MM.1S (cell line): ENCODE measurements at regions not wholly inside any gene's neighbourhood (a gene's known extent, or its start where the extent isn't known, plus 50 kb on each side); places are given as distances from the start of the nearest gene placed in this dataset.

Experiments used
- DNase-seq: peaks from one replicate; pipeline ENCODE4 v3.0.0-alpha.2; 2015
- H2AFZ ChIP-seq: fragments of 300-600 bp; sonication (generic); 2 replicates; pipeline ENCODE4 v1.6.0; 2016; ENCODE audit warnings: antibody characterized with exemption, low read length
- H3F3A ChIP-seq: fragments of 300-600 bp; sonication (generic); 2 replicates; pipeline ENCODE4 v1.6.1; 2016; ENCODE audit warnings: mild to moderate bottlenecking, antibody characterized with exemption, low read length, moderate library complexity, mixed read lengths; ENCODE audit not compliant: insufficient read depth
- H3K27ac ChIP-seq: fragments of 300-600 bp; sonication (generic); 2 replicates; pipeline ENCODE4 v1.5.1; 2016; ENCODE audit warnings: mild to moderate bottlenecking, low read length
- H3K27me3 ChIP-seq: fragments of 300-600 bp; sonication (generic); replicated peaks from 2 replicates; pipeline ENCODE4 v1.6.0; 2016; ENCODE audit warnings: low read length; ENCODE audit not compliant: insufficient read depth
- H3K36me3 ChIP-seq: fragments of 300-600 bp; sonication (generic); replicated peaks from 2 replicates; pipeline ENCODE4 v1.6.1; 2016; ENCODE audit warnings: mild to moderate bottlenecking, low read length, mixed read lengths; ENCODE audit not compliant: insufficient read depth
- H3K4me1 ChIP-seq: fragments of 300-600 bp; sonication (generic); 2 replicates; pipeline ENCODE4 v1.6.1; 2016; ENCODE audit warnings: low read length, mixed read lengths
- H3K4me2 ChIP-seq: fragments of 300-600 bp; sonication (generic); 2 replicates; pipeline ENCODE4 v1.6.0; 2016; ENCODE audit warnings: low read depth, low read length
- H3K4me3 ChIP-seq: fragments of 300-600 bp; sonication (generic); 2 replicates; pipeline ENCODE4 v1.5.1; 2016; ENCODE audit warnings: low read length, mixed read lengths
- H3K79me2 ChIP-seq: fragments of 300-600 bp; sonication (generic); 2 replicates; pipeline ENCODE4 v1.6.1; 2016; ENCODE audit warnings: mixed run types, low read length, mixed read lengths
- H3K9ac ChIP-seq: fragments of 300-600 bp; sonication (generic); 2 replicates; pipeline ENCODE4 v1.6.1; 2016; ENCODE audit warnings: low read length, mixed read lengths
- H3K9me2 ChIP-seq: fragments of 300-600 bp; sonication (generic); replicated peaks from 2 replicates; pipeline ENCODE4 v1.6.1; 2016; ENCODE audit warnings: mild to moderate bottlenecking, low read length, mixed read lengths; ENCODE audit not compliant: insufficient read depth
- H3K9me3 ChIP-seq: fragments of 300-600 bp; sonication (generic); replicated peaks from 2 replicates; pipeline ENCODE4 v1.6.1; 2016; ENCODE audit warnings: mild to moderate bottlenecking, low read length, mixed read lengths; ENCODE audit not compliant: insufficient read depth
- H4K20me1 ChIP-seq: fragments of 300-600 bp; sonication (generic); 2 replicates; pipeline ENCODE4 v1.6.1; 2016; ENCODE audit warnings: mild to moderate bottlenecking, low read length, moderate library complexity, mixed read lengths; ENCODE audit not compliant: insufficient read depth
- CTCF ChIP-seq: fragments of 300-600 bp; sonication (generic); IDR thresholded peaks from 2 replicates; pipeline ENCODE4 v1.5.1; 2016; ENCODE audit warnings: antibody characterized with exemption, low read length, mixed read lengths
- EZH2 ChIP-seq: fragments of 300-600 bp; sonication (generic); optimal IDR thresholded peaks from 2 replicates; pipeline ENCODE3; 2017; ENCODE audit warnings: low read depth, mild to moderate bottlenecking, antibody characterized with exemption, low read length, mixed read lengths
- EZH2phosphoT487 ChIP-seq: fragments of 300-600 bp; sonication (generic); IDR thresholded peaks from 2 replicates; pipeline ENCODE4 v1.6.1; 2018; ENCODE audit warnings: antibody characterized with exemption, low read length

DNA sequence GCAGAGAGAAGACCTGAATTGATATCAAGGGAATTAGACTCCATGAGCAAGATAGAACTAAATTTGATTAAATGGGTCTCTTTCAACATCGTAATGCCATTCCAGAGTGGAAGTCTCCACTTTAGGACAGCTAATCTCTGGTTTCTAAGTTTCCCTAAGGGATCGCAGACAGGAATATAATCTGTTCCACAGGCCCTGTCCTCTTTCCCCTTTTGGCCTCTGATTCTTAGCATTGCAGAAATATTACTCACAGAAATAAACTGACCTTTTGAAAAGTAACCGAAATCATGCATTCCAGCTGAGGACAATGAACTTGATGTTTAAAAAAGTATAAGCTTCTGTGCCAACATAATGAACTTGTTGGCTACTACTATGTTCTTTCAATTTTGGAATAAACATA is 227.8 kb downstream of the ETS1 start:
- Histone ChIP-seq H3K27ac (no peak overlapping the region), H3K36me3 (no peaks in the 10 kb centered on the region), H3K4me3 (no peak overlapping the region), H2AFZ (no peak overlapping the region), H4K20me1 (no peaks in the 10 kb centered on the region), H3K4me1 (no peaks in the 10 kb centered on the region), H3K9me2 (no peaks in the 10 kb centered on the region), H3K79me2 (no peaks in the 10 kb centered on the region), H3F3A (no peaks in the 10 kb centered on the region), H3K9me3 (no peaks in the 10 kb centered on the region), H3K4me2 (no peak overlapping the region), H3K9ac (no peak overlapping the region), H3K27me3 (no peaks in the 10 kb centered on the region)
- no peak for TF ChIP-seq CTCF
- no peak for TF ChIP-seq EZH2phosphoT487
- no peak for TF ChIP-seq EZH2
- no peak for DNase-seq

DNA sequence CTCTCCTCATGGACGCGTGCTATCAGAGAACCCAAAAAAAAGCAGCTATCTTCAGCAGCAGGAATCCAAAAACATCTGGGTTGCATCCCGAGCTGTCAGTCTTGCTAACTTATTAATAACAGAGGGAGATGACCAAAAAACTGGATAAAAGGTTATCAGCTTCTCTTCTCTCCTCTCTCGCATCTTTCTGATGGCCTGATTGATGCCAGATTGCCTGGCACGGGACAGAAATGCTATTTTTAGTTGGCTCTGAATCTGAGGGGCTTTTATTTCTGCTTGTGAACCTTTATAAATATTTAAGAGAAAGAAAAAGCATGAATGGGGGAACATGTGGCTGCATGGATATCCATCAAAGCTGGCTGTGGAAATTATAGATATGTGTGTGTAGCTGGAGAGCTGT is 230.3 kb downstream of the ETS1 start:
- H3K4me2 ChIP-seq = no peak overlapping the region
- no peak for TF ChIP-seq CTCF
- no peak for TF ChIP-seq EZH2
- TF ChIP-seq EZH2phosphoT487 = no peak

DNA sequence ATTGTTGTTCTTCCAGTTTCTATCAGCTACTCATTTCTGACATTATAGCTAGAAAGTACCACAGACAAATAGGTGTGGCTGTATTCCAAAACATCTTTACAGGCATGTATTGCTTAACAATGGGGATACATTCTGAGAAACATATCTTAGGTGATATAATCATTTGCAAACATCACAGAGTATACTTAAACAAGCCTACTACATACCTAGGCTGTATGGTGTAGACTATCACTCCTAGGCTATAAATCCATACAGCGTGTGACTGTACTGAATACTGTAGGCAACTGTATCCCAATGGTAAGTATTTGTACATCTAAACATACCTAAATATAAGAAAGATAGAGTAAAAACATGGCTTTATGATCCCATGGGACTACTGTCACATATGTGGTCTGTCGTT is 231.8 kb downstream of the ETS1 start:
- Histone ChIP-seq H4K20me1 (no peaks in the 10 kb centered on the region), H3K79me2 (no peaks in the 10 kb centered on the region), H3K4me2 (no peak overlapping the region), H3F3A (no peaks in the 10 kb centered on the region), H3K27me3 (no peaks in the 10 kb centered on the region), H3K9me2 (no peaks in the 10 kb centered on the region), H3K9ac (no peak overlapping the region), H3K36me3 (no peaks in the 10 kb centered on the region), H3K9me3 (no peaks in the 10 kb centered on the region), H3K4me1 (no peaks in the 10 kb centered on the region), H3K27ac (no peak overlapping the region), H3K4me3 (no peak overlapping the region), H2AFZ (no peak overlapping the region)
- TF ChIP-seq EZH2 (no peak), EZH2phosphoT487 (no peak), CTCF (no peak)
- no peak for DNase-seq

More for the DNA sequence above, 230.3 kb downstream of the ETS1 start:
- DNase-seq = no peak
- Histone ChIP-seq H3K79me2 (no peaks in the 10 kb centered on the region), H3K4me1 (no peaks in the 10 kb centered on the region), H3K27me3 (no peaks in the 10 kb centered on the region), H3K9ac (no peak overlapping the region), H3K9me2 (no peaks in the 10 kb centered on the region), H4K20me1 (no peaks in the 10 kb centered on the region), H3F3A (no peaks in the 10 kb centered on the region), H2AFZ (no peak overlapping the region), H3K9me3 (no peaks in the 10 kb centered on the region), H3K27ac (no peak overlapping the region), H3K36me3 (no peaks in the 10 kb centered on the region), H3K4me3 (no peak overlapping the region)
